ENCODE measurements at regions not wholly inside any gene's neighbourhood (a gene's known extent, or its start where the extent isn't known, plus 50 kb on each side); places are given as distances from the start of the nearest gene placed in this dataset.
"Not testable (repeated sequence)": the region's sequence is repeated elsewhere in the genome, so short reads cannot be mapped to it uniquely, and the experiment has no call there.

GRCh38 chr17:12195418-12195817 is 174.7 kb downstream of the MAP2K4 start:
- Histone ChIP-seq H3K27ac (no peak overlapping the region), H3K4me1 (peaks cover 0 to 24% (median 16%) of the 10 kb centered on the region in 4 donors), H3K36me3 (no peaks in the 10 kb centered on the region), H3K27me3 (no peaks in the 10 kb centered on the region), H3K4me3 (no peak overlapping the region), H3K9me3 (no peaks in the 10 kb centered on the region)
- intact Hi-C loops (cut with DNase I), result loop anchor here (10.0 kb wide), 1 partner anchor 329 kb away; no protein-coding TSS in a partner anchor
- WGBS, 2 donors, result 83% methylated on average over 4 of the region's 4 CpGs
- no peak for DNase-seq
- TF ChIP-seq POLR2AphosphoS5 (IDR thresholded peaks at IDR 0.05) (no peak), POLR2A (IDR thresholded peaks at IDR 0.05) (no peak), EP300 (IDR thresholded peaks at IDR 0.05) (no peak), CTCF (IDR thresholded peaks at IDR 0.05) (no peak)

DNA sequence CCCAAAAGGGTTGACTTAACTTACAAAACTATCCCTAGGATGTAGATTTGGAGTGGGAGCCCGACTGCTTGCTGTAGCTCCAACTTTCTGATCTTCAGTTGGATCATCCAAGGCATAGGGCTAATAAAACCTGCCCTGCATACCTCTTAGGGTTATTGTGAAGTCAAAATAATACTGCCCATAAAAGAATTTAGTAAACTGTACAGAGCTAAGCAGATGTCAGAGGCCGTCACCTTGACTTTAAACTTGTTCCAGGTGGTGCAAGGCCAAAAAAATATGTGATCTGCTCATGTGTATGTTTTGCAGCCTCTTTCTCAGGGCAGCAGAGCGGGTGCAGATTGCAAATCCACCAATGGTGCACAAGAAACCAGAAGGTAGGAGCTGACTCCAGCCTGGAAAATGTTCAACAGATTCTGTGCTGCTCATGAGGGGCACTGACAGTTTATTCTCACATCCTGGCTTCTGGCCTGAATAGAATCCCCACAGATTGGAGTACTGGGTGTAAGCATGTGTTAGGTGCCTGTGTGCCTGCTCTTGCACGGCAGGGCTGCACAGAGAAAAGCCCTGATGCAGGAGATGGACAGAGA is 180.7 kb downstream of the MAP2K4 start:
- WGBS, 2 donors, result 68 to 76% methylated on average over 4 of the region's 4 CpGs
- peaks cover 0 to 30% (median 21%) of the 10 kb centered on the region in 4 donors for H3K4me1 ChIP-seq
- peak overlapping the region in 3 of 4 donors; percentile 48 to 75 (median 71) for H3K27ac ChIP-seq

DNA sequence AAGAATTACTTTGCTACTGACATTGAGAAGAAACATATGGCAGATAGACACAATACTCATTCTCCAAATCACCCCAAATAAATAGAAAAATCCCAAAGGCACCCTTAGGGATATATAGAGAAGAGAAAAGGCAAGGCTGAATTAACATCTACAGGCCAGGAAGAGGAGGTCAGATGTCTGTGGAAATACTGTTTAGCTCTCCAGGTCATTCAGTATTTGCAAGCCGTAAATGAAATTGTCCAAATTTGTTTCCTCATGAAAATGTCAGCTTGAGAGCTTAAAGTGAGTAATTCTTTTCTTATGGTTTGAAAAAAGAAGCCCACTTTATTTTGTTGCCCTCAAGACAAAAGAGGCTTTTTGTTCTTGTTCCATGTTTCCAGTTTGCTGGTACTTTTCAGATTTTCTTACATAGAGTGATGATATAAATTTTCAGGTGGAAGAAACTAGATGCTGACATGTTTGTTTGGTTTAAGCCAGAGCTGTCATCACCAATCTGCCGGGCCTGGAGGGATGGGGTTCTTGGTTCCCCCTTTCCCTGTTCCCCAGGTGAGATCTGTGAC is 189.0 kb downstream of the MAP2K4 start:
- Histone ChIP-seq H3K36me3 (no peaks in the 10 kb centered on the region), H3K27ac (no peak overlapping the region), H3K9me3 (no peaks in the 10 kb centered on the region), H3K4me3 (no peak overlapping the region), H3K27me3 (no peaks in the 10 kb centered on the region), H3K4me1 (peaks cover 0 to 13% (median 10%) of the 10 kb centered on the region in 4 donors)
- WGBS, 2 donors, result 40 to 56% methylated on average over 2 of the region's 2 CpGs
- no peak for DNase-seq
- TF ChIP-seq CTCF (IDR thresholded peaks at IDR 0.05) (no peak), POLR2A (IDR thresholded peaks at IDR 0.05) (no peak)
- intact Hi-C loops (cut with DNase I), result no loop called here

More for the DNA sequence above, 180.7 kb downstream of the MAP2K4 start:
- intact Hi-C loops (cut with DNase I), result loop anchor here (2.0 kb wide), 1 partner anchor 29 kb away; no protein-coding TSS in a partner anchor
- H3K9me3 ChIP-seq, result no peaks in the 10 kb centered on the region
- H3K4me3 ChIP-seq, result no peak overlapping the region
- no peaks in the 10 kb centered on the region for H3K36me3 ChIP-seq
- no peaks in the 10 kb centered on the region for H3K27me3 ChIP-seq
- peak; percentile 78 for DNase-seq
- no peak for TF ChIP-seq CTCF (IDR thresholded peaks at IDR 0.05)
- TF ChIP-seq EP300 (IDR thresholded peaks at IDR 0.05), result peak in 3 of 4 donors; percentile 26 to 58 (median 54)
- no peak for TF ChIP-seq POLR2A (IDR thresholded peaks at IDR 0.05)
- TF ChIP-seq POLR2AphosphoS5 (IDR thresholded peaks at IDR 0.05), result peak; percentile 50 to 87 (median 71)

GRCh38 chr17:12220714-12221439 is 200.2 kb downstream of the MAP2K4 start:
- H3K27me3 ChIP-seq; H3K36me3 ChIP-seq; H3K27ac ChIP-seq; DNase-seq; H3K4me3 ChIP-seq; H3K4me1 ChIP-seq; H3K9me3 ChIP-seq; intact Hi-C loops (cut with DNase I): not testable (repeated sequence)
- WGBS, 2 donors, result 96% methylated on average over 59 of the region's 59 CpGs

GRCh38 chr17:12222392-12222791 is 201.7 kb downstream of the MAP2K4 start:
- WGBS, 2 donors, result 86 to 87% methylated on average over 4 of the region's 4 CpGs
- Histone ChIP-seq H3K4me3 (no peak overlapping the region), H3K9me3 (no peaks in the 10 kb centered on the region), H3K4me1 (peaks cover 0 to 1% (median under 1%) of the 10 kb centered on the region in 4 donors), H3K36me3 (no peaks in the 10 kb centered on the region), H3K27me3 (no peaks in the 10 kb centered on the region), H3K27ac (no peak overlapping the region)
- DNase-seq, result no peak
- intact Hi-C loops (cut with DNase I), result no loop called here
- TF ChIP-seq CTCF (IDR thresholded peaks at IDR 0.05) (no peak), EP300 (IDR thresholded peaks at IDR 0.05) (no peak), POLR2A (IDR thresholded peaks at IDR 0.05) (no peak), POLR2AphosphoS5 (IDR thresholded peaks at IDR 0.05) (no peak)
